ENCODE measurements at regions not wholly inside any gene's neighbourhood (a gene's known extent, or its start where the extent isn't known, plus 50 kb on each side); places are given as distances from the start of the nearest gene placed in this dataset.
"Not testable (repeated sequence)": the region's sequence is repeated elsewhere in the genome, so short reads cannot be mapped to it uniquely, and the experiment has no call there.

DNA sequence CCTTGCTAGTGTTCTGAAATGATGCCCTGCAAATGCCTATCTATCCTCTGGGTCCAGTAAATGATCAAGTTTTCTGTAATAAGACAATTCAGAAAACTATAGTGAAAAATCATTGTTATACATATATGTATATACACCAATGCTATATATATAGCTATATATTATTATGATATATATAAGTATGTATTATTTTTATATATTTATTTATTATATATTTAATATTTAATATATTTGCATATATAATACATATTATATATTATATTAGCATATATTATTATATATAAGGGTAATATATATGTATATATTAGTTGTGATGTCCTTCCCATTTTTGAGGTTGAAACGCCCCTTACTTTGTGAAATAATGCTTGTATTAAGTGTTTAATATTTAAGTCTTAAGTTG is 181.4 kb upstream of the CACNA2D1 start:
- no peak for DNase-seq (ENCODE audit: low read depth in 2 of 2)

DNA sequence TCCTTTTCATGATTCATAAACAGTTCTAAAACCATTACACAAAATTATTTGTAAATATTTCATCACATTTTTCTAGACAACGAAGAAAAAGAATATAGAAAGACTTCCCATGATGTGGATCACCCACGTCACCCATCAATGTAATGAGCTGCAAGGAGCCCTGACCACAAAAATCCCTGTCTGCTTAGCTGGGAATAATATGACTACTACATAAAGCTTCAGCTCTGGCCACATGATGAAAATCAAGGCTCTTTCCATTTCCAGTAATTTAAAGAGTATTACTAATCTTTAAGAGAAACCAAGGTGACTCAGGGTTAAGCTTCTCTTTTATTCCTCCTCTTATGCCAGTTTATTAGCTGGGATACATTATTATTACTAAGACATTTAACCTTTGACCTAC is 180.8 kb upstream of the CACNA2D1 start:
- DNase-seq (ENCODE audit: low read depth in 2 of 2) = no peak

DNA sequence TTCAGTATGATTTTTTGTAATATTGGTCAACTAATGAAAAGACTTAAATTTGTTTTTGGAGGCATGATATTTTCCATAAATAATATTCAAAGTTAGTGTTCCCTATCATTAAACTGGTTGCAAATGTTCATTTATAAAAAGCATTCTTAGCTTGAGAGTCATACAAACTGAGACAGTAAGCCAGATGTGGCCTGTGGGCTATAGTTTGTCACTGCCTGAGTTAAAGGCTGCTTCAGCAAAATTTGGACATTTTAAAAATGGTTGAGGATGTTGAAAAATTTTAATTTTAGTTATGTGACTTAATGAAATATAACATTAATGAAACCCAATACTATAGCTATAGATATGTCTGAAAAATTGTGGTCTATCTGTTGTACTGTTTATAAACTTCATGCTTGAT is 180.2 kb upstream of the CACNA2D1 start:
- no peak for DNase-seq (ENCODE audit: low read depth in 2 of 2)

DNA sequence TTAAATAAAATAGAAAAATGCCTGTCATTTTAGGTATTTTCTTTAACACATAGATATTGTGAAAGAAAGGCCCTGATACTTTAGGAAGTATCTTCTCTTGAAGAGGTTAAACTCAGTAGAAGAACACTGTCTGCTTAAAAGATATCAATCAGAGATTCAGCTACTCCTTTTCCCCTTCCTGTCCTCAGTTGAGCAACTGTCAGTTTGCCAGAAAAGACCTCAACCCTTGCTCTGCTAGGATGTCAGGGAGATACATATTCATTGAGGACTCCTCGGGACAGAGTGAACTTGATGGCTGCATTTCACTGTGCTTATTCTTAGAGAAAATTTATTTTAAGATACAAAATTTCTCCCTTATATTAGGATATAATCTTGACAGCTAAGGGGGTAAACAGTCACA is 173.6 kb upstream of the CACNA2D1 start:
- no peak for DNase-seq (ENCODE audit: low read depth in 2 of 2)

DNA sequence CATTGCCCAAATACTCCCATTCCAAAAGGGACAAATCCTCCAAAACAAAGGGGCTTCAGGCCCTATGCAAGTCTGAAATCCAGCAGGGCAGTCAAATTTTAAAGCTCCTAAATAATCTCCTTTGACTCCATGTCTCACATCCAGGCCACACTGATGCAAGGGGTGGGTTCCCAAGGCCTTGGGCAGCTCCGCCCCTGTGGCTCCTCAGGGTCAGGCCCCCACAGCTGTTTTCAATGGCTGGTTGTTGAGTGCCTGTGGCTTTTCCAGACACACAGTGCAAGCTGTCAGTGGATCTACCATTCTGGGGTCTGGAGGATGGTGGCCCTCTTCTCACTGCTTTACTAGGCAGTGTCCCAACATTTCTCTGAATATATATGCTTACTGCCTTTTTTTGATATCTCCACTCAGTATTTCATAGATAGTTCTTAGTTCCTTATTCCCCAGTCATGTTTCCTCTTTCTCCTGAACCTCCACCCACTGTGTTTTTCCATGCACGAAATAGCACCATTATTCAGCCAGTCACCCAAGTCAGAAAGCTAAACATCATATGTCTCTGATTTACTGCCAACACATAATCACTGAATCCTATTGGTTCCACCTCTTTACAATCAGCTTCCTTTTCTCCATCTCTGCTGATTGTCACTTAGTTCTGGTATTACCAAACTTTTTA is 172.6 kb upstream of the CACNA2D1 start:
- no peak for DNase-seq (ENCODE audit: low read depth in 2 of 2)

DNA sequence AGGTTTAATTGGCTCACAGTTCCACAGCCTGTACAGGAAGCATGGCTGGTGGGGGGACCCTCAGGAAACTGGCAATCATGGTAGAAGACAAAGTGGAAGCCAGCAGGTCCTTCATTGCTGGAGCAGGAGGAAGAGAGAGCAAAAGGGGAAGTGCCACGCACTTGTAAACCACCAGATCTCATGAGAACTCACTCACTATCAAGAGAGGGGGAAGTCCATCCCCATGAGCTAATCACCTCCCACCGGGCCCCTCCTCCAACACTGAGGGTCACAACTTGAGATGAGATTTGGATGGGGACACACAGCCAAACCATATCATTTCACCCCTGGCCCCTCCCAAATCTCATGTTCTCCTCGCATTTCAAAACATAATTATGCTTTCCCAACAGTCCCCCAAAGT is 171.9 kb upstream of the CACNA2D1 start:
- no peak for DNase-seq (ENCODE audit: low read depth in 2 of 2)

DNA sequence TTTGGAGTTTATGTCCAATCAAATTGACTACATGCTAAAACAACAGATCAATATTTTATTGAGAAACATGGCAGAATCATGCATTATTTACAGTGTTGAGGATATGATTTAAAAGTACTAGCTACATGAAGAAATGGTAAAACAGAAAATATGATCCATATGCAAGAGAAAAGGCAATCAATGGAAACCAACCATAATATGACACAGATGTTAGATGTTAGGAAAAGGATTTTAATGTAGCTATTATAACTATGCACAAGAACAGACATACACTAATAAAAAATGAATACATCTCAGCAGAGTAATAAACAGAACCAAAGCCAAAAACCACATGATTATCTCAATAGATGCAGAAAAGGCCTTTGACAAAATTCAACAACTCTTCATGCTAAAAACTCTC is 166.2 kb upstream of the CACNA2D1 start:
- no peak for DNase-seq (ENCODE audit: low read depth in 2 of 2)

DNA sequence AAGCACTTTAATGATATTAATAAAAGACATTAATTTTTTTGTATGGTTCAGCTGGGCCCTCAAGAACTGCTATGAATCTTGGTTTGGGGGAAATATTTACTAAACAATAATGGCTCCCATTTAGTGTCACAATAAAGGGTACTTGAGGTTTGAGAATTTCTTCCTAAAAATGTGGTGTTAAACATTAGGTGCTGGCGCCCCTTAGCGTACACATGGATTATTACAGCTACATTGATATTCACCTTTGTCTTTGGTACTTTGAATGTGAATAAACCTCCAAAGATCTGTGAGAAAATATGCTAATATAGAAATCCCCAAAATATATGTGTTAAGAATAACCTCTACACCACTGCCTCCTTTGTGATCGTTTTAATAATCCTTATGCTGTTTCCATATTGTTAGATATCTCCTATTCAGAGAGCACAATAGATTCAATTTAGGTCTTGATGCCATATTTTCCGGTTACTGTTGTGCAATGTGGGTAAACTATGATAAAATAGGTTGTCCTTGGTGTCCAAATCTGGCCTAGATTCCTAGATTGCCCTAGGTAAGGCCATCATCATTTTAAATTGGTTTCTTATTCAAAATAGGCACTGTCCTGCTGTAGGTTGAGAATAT is 161.8 kb upstream of the CACNA2D1 start:
- no peak for DNase-seq (ENCODE audit: low read depth in 2 of 2)

DNA sequence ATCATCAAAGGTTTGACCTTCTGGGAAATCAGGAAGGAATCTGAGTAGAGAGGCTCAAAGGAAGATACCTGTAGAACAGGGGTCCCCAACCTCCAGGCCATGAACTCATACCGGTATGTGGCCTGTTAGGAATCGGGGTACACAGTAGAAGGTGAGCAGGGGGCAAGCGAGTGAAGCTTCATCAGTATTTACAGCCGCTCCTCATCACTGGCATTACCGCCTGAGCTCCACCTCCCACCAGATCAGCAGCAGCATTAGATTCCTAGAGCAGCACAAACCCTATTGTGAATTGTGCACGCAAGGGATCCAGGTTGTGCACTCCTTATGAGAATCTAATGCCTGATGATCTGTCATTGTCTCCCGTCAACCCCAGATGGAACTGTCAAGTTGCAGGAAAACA is 158.5 kb upstream of the CACNA2D1 start:
- no peak for DNase-seq (ENCODE audit: low read depth in 2 of 2)

DNA sequence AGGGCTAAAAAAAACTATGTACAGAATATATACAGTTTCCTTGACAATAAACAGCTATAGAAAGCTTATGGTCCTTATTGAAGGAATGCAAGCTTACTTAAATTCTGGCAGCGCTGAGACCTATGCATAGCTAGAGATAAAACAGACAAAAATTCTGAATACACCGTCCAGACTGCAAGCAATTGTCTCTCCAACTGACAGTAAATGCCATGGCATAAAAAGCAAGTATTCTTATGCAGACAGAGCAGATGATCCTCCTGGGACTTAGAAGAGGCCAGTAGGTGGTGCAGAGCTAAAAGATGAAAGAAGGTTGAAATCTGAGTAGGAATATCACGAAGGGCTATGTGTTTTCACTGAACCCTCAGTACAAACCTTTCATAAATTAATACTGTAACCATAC is 157.0 kb upstream of the CACNA2D1 start:
- no peak for DNase-seq (ENCODE audit: low read depth in 2 of 2)

DNA sequence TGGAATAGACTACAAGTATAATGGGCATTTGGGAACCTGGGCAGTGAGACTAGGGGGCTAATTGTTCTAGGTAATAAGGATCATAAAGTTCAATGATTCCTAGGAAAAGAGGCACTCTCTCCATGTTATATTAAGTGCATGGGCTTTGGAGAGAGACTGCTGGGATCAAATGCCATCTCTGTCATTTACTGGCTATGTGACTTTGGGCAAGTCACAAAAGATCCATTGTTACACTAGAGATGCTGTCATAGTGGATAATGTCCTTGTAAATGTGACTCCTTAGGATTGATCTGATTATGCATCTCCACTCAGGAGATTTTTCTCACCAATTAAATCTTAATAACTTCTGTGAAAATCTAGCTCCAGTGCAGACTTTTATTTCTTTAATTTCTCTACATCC is 156.3 kb upstream of the CACNA2D1 start:
- no peak for DNase-seq (ENCODE audit: low read depth in 2 of 2)

DNA sequence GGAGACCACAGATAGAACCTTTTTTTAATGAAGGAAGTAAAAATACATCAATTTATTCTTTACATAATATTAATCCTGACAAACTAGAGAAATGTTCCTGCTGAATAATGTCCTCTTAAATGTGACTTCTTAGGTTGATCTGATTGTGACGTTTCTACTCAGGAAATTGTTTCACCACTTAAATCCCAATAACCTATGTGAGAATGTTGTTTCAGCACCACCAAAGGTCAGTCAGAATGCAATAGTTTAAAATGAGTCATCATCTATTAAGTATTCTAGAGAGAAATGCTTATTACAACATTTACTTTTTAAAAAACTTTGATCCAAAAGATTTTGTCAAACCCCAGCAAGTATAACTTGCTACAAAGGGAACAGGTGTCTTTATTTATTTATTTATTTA is 155.4 kb upstream of the CACNA2D1 start:
- DNase-seq (ENCODE audit: low read depth in 2 of 2) = no peak

DNA sequence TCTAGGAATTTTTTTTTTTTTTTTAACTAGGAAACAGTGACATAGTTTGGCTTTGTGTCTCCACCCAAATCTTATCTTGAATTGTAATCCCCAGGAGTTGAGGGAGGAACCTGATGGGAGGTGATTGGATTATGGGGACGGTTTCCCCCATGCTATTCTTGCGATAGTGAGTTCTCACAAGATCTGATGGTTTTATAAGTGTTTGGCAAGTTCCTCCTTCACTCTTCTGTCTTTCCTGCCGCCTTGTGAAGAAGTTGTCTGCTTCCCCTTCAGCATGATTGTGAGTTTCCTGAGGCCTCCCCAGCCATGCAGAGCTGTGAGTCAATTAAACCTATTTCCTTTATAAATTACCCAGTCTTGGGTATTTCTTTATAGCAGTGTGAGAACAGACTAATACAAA is 152.2 kb upstream of the CACNA2D1 start:
- DNase-seq (ENCODE audit: low read depth in 2 of 2) = not testable (repeated sequence)

DNA sequence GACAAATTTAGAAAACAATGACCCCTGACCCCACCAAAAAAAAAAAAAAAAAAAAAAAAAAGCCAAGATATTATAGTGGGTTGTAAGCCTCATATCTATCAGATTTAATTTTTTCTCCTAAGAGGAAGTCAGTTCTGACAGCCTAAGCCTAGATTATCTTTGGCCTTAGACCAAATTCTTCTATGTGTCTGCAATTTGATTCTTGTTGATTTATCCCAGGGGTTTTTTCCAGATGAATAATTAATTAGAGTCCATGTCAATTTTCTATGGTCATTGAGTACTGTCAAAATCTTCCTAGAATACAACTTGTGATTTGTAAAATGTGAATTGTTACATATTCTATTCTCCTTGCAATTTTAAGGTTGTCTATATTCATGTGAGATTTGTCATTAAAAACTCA is 151.6 kb upstream of the CACNA2D1 start:
- no peak for DNase-seq (ENCODE audit: low read depth in 2 of 2)

DNA sequence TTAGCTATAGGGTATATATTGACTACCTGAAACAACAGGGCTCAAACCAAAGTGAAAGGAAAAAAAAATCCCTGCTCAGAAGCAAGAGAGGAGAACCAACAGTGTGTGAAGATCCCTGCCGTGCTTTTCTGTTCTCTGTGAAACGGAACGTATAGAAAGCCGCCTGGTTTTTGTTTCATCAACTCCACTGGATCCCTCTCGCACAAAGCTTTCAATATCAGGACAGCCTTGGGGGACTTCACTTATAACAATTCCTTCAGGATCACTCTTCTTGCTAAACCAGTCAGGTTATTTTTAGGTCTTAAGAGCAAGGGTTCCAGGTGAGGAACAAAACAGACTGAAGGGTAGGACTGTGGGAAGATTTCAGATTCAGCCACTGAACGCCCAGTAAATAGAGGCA is 151.1 kb upstream of the CACNA2D1 start:
- no peak for DNase-seq (ENCODE audit: low read depth in 2 of 2)

DNA sequence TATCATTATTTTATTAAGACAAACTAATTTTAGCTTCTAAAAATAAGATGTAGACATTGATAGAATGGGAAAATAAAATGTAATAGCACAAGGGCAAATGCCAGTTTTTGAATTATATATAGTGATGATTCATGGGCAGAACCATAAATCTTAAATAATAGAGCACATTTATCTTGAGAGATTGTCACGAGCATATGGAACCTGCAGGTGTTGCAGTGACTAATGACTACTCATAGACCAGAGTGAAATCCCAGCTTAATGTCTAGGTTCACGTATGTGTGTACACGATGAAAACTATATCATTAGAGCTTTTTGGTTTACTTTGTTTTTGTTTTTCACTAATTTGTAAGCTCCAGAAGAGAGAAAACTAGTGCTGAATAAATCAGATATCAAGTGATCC is 150.2 kb upstream of the CACNA2D1 start:
- no peak for DNase-seq (ENCODE audit: low read depth in 2 of 2)

DNA sequence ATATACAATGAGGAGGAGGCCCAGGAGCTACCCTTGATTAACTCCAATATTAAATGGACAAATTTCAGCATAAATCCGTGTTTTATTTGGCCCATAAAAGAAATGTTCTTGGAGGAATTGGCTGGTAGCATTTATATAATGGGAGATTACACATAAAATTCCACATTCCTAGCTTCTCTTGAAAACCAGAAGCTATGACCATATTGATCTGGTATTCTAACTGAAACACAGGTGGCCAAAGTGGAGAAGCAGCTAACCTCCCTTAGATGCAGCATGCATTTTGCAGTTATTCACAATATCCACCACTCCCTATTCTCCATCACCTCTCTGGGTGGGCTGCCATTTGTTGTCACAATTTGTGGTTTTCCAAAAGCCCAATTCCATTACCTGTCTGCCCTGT is 148.8 kb upstream of the CACNA2D1 start:
- no peak for DNase-seq (ENCODE audit: low read depth in 2 of 2)

DNA sequence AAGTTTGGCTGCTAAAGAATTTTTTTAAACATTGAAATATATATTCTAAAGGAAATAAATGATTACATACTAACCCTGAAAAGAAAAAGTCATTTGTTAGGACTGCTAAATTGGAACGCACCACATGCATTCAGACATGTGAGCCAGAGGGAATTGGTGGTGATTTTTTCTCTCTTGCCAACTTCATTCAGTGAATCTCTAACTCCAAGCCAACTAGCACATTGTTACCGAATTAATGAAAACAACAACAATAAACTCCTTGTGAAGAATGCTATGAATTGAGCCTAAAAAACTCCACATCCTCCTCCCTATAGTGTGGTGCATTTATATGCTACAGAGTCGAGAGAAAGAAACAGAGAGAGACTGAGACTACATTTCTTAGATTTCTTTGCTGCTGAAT is 135.5 kb upstream of the CACNA2D1 start:
- DNase-seq (ENCODE audit: low read depth in 2 of 2) = no peak

DNA sequence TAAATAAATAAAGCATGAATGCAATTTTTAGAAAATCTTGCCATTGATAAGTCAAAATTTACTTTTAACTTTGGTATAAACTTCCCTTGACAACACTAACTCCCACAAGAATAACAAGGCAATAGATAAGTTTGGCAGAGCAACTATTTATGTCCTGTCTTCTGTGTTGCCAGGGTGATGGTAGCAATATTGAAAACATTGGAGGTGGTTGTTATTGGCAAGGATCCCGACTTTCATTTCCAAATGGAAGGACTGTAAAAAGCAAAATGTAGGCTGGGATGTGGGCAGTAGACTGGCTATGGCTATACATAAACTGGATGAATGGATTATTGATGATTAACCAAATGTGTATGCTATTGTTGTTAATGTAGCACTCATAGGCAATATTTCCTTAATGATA is 134.9 kb upstream of the CACNA2D1 start:
- DNase-seq (ENCODE audit: low read depth in 2 of 2) = no peak

DNA sequence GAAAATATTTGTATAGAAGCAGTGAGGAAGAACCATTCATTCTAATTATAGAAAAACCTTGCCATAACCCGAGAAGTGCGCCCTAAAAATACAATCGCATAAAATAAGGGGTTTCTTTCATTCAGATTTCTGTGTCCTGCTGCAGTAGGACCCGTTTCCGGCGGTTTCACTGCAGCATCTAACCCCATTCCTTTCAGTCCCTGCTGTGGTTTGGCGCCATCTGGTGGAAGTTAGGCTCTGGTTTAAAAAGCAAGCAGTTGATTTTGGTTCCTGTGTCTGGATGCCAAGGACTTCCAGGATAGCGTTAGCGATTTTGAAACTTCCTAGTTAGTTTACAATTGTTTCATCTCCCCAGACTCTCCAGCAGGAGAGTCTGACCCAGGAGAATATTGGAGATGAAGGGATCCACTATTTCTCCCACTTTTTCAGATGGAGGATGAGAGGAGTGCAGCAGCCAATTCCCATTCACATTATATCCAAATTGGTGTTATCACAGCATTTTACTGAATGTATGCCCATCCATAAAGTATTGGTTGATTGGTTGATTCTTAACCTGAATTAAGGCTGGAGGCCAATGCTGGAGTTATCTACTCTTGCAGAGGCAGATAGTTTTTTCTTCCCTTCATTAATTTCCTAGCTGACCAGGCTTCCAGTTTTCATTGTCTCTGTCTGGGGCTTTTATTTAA is 128.8 kb upstream of the CACNA2D1 start:
- peak; percentile 20 to 36 for DNase-seq (ENCODE audit: low read depth in 2 of 2)

DNA sequence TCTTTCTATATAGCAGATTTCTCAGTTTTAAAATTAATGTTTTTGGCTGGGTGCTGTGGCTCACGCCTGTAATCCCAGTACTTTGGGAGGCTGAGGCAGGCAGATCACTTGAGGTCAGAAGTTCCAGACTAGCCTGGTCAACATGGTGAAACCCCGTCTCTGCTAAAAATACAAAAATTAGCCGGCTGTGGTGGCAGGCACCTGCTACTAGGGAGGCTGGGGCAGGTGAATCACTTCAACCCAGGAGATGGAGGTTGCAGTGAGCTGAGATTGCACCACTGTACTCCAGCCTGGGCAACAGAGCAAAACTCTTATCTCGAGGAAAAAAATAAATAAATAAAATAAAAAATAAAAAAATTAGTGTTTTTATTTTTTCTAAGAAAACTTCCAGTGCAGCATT is 127.5 kb upstream of the CACNA2D1 start:
- DNase-seq (ENCODE audit: low read depth in 2 of 2) = not testable (repeated sequence)

DNA sequence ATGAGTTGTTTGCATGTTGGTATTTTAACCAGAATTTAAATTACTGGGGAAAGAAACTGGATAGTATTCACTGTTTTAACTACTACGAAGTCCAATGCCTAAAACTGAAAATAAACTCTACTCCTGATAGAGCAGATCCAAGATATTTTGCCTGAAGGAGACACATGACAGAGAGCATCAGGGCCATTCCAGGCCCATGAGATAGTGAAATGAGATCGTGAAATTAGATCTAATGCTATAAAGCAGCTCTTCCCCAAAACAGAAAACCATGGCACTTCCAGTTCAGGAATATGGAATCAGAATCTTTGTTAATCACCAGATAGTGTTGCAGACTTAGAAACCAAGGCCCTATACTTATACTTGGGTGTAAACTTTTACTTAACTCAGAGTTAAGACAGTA is 124.3 kb upstream of the CACNA2D1 start:
- no peak for DNase-seq (ENCODE audit: low read depth in 2 of 2)

DNA sequence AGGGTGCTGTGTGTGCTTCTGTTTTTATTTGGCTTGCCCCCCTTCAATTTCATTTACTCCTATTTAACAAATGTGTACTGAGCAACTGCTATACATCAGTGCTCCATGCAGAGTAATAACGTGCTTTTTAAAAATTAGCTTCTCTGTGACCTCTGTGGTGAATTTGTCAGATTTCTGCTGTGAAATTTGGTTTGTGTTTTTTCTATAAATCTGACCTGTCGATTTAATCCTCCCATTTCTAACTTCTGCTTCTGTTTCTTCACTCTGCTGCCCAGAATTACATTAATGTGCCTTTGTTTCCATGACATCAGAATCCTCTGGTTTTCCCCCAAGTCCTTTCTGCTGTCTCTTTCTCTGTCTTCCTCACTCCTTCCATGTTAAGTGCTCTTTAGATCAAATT is 123.8 kb upstream of the CACNA2D1 start:
- DNase-seq (ENCODE audit: low read depth in 2 of 2) = no peak
